ENCODE measurements at regions not wholly inside any gene's neighbourhood (a gene's known extent, or its start where the extent isn't known, plus 50 kb on each side); places are given as distances from the start of the nearest gene placed in this dataset.
A peak's percentile ranks its signal among the peaks of the same experiment; 100 is the strongest.

GRCh38 chr3:10555263-10555662, 49.9 kb upstream of the ATP2B2 start:
- DNase-seq = no peak

DNA sequence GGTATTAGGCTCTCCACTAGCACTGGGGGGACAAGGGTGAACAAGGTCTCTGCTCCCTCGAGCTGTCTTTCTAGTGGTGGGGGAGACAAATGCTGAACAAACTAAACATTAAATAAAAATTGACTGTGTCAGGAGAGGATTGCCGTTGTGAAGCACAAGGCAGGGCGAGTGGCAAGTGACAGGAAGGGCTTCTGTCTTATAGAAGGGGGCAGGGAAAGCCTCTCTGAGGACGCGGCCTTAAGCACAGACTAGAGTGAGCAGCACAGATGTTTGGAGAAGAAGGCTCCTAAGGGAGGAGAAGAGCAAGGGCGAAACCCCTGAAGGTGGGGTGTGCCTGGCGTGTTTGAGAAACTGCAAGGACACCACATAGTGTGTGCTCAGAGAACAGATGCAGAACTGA, 50.9 kb upstream of the ATP2B2 start:
- DNase-seq = no peak

DNA sequence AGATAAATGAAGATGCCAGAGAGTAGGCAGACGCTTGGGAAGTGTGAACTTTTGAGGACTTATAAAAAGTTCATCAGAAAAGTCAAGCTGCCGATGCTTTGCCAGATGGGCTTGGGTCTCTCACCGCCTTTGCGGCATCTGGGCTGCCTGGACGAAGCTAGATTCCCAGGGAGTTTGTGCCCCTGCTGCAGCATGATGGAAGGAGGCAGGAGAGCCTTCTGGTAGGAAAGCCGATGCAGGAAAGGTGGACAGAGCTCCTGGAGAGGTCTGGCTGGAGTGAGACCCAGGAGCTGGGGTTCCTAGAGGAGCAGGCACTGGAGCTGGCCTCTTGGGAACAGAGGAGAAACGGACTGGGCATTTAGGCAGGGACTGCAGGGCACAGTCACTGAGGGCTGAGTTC, 51.9 kb upstream of the ATP2B2 start:
- DNase-seq = peak; percentile 6

DNA sequence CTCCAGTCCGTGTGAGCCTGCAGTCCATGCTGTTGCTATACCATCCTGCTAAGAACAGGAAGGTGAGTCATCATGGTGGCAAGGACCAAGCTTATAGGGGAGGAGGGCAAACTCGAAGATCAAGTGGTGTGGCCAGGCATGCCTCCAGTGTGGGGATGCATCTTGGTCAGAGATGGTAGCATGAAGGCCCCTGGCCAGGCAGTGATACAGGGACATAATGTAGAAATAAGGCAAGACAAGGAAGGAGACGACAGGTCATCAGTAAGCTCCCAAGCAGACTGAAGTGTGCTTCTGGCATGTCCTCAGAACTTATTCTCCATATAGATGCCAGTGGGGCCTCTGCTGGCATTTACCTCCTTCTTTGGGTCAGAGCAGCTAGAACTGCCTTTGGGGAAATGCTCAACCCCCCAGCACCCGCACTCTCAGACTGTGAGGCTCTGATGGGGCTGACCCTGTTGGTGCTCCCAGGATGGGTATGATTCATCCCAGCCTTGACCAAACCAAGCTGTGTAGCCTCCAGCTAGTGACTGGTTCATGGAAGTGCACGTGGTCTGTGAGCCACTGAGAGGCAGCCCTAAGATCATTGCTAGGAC, 52.5 kb upstream of the ATP2B2 start:
- DNase-seq = no peak

DNA sequence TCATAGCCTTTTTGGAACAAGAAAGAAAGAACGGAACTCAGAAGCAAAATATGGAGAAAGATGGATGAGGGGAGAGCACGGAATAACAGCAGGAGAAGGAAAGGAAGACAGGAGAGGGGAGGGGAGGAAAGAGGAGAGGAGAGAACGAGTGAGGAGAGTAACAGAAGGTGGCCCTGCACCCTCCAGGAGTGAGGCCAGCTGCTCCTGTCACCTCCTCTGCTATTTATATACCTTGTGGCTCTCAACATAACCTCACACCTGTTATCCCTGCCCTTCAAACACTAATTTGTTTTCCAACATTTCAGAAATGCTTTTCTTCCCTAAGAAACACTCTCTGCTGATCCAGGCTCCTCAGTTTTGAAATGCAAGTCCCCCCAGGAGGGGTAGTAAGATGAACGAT, 53.4 kb upstream of the ATP2B2 start:
- DNase-seq = peak; percentile 80

DNA sequence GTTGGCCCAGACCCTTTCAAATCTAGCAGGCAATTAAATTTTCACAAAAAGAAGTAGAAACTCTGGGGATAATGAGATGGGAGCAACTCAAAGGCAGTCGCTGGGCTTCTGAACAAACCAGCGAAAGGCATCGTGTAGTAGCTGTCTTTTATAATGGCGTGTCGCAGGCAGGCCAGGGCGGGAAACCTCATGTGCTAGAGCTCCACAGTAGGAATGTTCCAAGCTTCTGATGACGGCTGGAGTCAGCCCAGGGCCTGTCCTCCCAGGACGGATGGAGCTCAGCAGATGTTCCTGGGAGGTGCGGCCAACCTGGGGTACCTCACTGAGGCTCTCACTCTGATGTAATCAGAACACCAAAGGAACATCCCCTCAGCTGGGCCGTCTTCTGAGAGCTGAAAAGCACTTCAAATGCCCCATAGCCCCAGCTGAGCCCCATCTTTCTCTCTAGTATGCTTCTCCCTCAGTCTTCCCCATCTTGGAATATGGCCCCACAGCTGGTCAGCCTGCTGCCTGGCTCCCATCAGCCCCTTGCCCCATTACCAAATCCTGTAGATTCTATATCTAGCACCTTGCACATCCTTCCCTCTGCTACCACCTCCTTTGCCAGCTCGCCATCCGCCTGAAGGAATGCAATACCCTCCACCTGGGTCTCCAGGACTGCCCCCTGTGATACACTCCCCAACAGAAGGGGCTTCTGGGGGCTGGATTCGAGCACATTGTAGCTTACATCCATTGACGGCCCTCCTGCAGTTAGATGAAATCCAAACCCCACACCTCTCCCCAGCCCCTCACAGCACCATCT, 54.9 kb upstream of the ATP2B2 start:
- no peak for DNase-seq

- DNase-seq = no peak
These were observed 56.0 kb upstream of the ATP2B2 start for GRCh38 chr3:10561162-10561945.

DNA sequence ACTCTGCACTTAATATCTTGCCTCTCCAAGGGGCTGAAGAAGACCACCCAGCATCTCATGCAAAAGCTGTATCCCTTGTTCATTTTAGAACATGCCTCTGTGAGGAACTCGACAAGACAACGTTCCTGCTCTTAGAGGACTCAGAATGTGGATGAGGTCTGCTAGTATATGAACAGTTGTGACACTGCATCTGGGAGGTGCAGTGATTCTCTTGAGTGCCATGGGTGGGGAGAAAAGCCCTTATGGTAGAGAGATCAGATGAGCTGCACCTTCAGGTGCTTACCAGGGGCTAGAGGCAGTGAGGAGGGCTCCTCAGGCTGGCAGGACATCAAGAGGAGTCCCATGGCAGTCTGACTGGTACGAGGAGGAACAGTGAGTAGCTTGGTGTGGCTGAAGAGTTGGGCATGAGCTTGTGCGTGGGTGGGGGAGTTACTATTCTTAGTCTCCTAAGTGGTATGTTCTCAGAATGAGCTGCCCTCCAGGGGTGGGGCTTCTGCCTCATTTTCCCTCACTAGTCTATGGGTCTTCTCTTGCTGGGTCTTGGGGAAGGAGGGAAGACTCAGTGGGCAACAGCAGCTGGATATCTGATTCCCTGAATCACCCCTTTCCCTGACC, 56.7 kb upstream of the ATP2B2 start:
- no peak for DNase-seq

DNA sequence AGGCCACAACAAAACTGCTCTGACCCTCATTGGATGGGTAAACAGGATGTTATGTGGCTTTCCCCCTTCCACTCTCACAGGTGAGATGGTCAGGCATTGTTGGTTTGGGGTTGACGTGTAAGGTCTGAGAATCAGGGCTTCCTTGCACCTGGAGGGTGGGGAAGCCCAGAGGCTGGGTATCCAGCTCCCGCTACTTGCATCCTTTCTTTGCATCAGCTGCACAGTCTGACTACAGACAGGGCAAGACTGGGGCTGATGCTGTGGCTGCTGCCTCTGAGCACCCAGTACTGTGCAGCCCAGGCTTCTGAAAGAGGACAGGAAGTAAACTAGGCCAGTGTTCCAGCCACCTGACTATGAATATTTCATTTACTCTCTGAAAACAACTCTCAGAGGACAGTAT, 58.0 kb upstream of the ATP2B2 start:
- DNase-seq = no peak

GRCh38 chr3:10565814-10566213, 60.4 kb upstream of the ATP2B2 start:
- DNase-seq = no peak

DNA sequence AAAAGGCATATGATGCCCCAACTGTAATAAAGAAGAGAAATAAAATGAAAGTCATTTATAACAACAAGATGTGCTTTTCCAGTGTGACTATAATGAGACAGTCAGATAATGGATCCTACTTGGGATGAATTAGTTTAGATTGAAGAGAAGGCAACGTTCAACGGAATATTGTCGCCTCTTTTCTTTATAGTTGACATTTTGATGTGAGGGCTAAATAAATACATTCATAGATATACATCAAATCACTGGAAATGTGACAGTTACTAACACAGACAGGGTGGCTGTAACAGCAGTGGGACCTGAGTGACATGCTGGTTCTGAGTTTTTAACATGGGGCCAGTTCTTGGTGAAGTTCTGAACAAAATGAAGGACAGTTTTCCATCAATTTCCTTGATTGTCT, 61.1 kb upstream of the ATP2B2 start:
- DNase-seq = no peak

- DNase-seq = no peak
These were observed 63.2 kb upstream of the ATP2B2 start for GRCh38 chr3:10568549-10568948.

GRCh38 chr3:10570196-10570946, 65.0 kb upstream of the ATP2B2 start:
- DNase-seq = no peak

DNA sequence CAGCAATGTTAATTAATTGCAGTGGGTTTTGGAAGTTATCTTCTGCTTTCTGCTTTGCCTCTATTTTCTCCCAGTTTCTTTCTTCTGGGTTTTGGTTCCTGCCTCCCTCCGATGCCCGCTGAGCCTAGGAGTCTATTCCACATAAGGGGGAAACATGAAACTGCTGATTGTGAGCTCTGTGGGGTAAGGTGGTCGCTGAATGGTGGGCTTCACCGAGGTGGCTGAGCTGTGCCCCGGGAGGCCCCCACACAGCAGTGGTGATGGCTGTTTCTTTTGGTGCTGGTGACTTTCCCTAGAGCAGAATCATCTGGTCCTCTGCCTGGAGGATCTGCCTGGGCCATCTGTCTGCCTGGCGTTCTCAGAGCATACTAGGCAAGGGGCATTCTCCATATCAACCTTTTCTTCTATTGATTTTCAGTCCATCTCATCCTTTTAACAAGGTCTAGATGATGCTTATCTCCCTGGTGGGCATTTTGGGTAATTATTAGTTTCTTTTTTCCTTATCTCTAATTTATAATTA, 68.8 kb upstream of the ATP2B2 start:
- no peak for DNase-seq

DNA sequence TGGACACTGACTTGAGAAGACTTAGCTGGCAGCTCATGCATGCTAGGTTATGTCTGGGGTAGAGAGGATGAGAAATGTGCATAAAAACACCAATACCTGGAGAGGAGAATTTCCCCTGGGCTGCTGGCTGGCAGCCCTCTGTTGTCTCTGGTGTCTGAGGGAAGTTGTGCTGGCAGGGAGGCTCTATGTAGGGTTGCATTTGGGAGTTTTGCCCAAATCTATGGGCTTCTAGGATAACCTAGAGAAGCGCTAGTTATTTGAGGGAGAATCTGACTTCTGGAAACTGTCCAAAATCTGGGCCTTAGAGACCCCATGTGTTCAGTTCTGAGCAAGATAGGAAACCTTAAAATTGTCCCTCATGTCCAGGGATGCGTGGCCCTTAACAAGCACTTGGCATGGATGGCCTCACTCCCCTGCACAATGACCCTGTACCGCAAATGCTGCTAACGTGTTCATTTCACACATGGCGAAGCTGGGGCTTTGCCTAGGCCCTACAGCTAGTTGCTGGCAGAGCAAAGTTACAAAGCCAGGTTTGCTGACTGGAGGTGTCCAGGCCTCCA, 70.3 kb upstream of the ATP2B2 start:
- no peak for DNase-seq

GRCh38 chr3:10577486-10577885, 72.1 kb upstream of the ATP2B2 start:
- no peak for DNase-seq

- DNase-seq = no peak
These were observed 75.0 kb upstream of the ATP2B2 start for GRCh38 chr3:10580426-10580825.

DNA sequence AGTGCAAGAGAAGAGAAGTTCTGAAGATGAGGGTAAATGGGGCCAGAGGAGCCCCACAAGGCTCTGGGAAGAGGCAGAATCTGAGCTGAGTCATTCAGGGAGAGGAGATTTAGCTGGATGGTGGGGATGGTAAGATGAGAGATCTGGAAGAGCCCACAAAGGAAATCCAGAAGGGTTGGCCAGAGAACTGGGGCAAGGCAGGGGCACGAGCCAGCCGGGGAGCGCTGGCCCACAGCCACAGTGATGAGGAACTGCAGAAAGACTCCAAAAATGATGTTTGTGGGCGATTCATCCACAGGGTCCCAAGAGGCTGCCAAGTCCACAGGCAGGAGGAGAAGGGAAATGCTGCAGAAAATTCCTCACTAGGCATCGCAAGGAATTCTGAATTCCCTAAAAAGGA, 75.9 kb upstream of the ATP2B2 start:
- no peak for DNase-seq

GRCh38 chr3:10581716-10582115, 76.3 kb upstream of the ATP2B2 start:
- DNase-seq = no peak

GRCh38 chr3:10582733-10583132, 77.3 kb upstream of the ATP2B2 start:
- DNase-seq = no peak

- no peak for DNase-seq
These were observed 78.7 kb upstream of the ATP2B2 start for GRCh38 chr3:10583798-10584708.

All from DMS 273 treated with DMSO at 0.1 percent for 48 hours (cell line).